ENCODE measurements at regions not wholly inside any gene's neighbourhood (a gene's known extent, or its start where the extent isn't known, plus 50 kb on each side); places are given as distances from the start of the nearest gene placed in this dataset.

DNA sequence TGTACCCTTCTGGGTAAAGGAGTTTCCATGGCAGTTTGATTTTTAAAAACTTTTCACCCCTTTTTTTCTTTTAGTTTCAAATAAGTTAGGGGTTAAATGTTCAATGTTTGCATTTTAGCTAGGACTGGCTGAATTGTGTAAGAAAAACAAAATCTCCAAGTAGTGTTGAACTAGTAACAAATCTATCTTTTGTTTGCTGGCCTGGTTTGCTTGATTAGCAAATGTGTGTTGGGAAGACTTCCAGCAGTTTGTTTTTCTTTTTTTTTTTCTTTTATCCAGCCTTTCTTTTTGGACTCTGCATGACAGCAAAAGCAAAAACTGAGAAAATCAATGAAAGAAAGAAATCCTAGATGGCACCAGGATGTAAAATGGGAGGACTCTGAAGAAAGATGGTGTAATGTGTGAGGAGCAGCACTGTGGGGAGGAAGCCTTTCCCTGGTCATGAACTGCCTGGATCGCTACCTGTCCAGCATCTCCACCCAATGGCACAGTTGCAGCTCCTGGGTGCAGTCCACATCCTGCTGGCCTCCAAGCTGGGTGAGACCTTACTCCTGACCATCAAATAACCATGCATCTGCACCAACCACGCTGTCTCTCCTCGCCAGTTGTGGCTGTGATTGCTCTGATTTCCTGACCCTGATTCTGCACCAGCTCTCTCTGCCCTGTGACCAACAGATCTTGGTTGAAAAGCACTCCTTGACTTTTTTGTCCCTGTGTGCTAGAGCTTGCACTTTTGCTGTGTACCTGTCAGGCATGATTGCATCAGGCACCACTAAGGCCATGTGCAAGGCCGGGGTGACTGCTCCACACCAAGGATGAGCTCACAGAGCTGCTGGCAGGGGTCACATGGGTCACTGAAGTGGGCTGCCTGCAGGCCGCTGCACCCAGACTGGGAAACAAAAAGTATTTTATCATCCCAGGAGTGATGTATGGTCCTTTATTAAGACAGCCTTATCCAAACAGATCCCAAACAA is 71.2 kb upstream of the ZNF236 start:
- H3K4me1 Mint-ChIP-seq, result no peaks in the 10 kb centered on the region
- no peaks in the 10 kb centered on the region for H3K79me1 ChIP-seq (ENCODE audit: insufficient read depth, low read depth, low read length, poor library complexity, severe bottlenecking)
- H2AFZ ChIP-seq (ENCODE audit: low read length), result no peak overlapping the region
- H3K4me1 ChIP-seq (ENCODE audit: insufficient read depth, low read length), result no peaks in the 10 kb centered on the region
- H3K9me3 ChIP-seq (ENCODE audit: control insufficient read depth, low read depth, low read length), result peaks cover 5% of the 10 kb centered on the region
- peaks cover 37 to 44% of the 10 kb centered on the region in 2 experiments for H3K9me3 Mint-ChIP-seq
- no peak overlapping the region for H3K4ac ChIP-seq (ENCODE audit: low read depth, low read length)
- no peaks in the 10 kb centered on the region for H3K23me2 ChIP-seq (ENCODE audit: insufficient read length, low read depth, low read length, poor library complexity, severe bottlenecking)
- H2BK120ac ChIP-seq (ENCODE audit: low read depth, low read length, poor library complexity, severe bottlenecking), result no peak overlapping the region
- no peak overlapping the region for H2AK5ac ChIP-seq (ENCODE audit: insufficient read length, low read length)
- H3K79me2 ChIP-seq (ENCODE audit: insufficient read depth, low read length), result no peaks in the 10 kb centered on the region
- H4K5ac ChIP-seq (ENCODE audit: insufficient read length, low read depth, low read length), result no peak overlapping the region
- no peak overlapping the region for H3K14ac ChIP-seq (ENCODE audit: insufficient read depth, low read length)
- no peaks in the 10 kb centered on the region for H3K27me3 ChIP-seq (ENCODE audit: insufficient read depth, low read length)
- H3K56ac ChIP-seq (ENCODE audit: insufficient read length, low read depth, low read length), result no peak overlapping the region
- H3K36me3 Mint-ChIP-seq (ENCODE audit: insufficient read depth in 1 of 3, low read depth in 3 of 3), result peaks cover 17 to 25% (median 23%) of the 10 kb centered on the region in 3 experiments
- WGBS (ENCODE audit: extremely low coverage, insufficient read length, low lambda C conversion rate), result no CpG with 5 or more reads among the region's 5 CpGs
- no peaks in the 10 kb centered on the region for H4K20me1 ChIP-seq (ENCODE audit: control insufficient read depth, insufficient read depth, insufficient read length)
- no peak overlapping the region for H3K27ac ChIP-seq (ENCODE audit: insufficient read length, low read depth, low read length)
- no peak overlapping the region for H3K18ac ChIP-seq (ENCODE audit: insufficient read length, low read depth, low read length)
- no peak overlapping the region for H3K9ac ChIP-seq (ENCODE audit: extremely low read depth, insufficient read length, low read length)
- H2BK20ac ChIP-seq (ENCODE audit: low read depth, low read length, poor library complexity, severe bottlenecking), result no peak overlapping the region
- H3K23ac ChIP-seq (ENCODE audit: insufficient read length, low read depth, low read length), result no peak overlapping the region
- TF ChIP-seq, protein P1, sequence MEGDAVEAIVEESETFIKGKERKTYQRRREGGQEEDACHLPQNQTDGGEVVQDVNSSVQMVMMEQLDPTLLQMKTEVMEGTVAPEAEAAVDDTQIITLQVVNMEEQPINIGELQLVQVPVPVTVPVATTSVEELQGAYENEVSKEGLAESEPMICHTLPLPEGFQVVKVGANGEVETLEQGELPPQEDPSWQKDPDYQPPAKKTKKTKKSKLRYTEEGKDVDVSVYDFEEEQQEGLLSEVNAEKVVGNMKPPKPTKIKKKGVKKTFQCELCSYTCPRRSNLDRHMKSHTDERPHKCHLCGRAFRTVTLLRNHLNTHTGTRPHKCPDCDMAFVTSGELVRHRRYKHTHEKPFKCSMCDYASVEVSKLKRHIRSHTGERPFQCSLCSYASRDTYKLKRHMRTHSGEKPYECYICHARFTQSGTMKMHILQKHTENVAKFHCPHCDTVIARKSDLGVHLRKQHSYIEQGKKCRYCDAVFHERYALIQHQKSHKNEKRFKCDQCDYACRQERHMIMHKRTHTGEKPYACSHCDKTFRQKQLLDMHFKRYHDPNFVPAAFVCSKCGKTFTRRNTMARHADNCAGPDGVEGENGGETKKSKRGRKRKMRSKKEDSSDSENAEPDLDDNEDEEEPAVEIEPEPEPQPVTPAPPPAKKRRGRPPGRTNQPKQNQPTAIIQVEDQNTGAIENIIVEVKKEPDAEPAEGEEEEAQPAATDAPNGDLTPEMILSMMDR (conservative IDR thresholded peaks at IDR 0.05), result no peak
- no peak overlapping the region for H3K4me3 Mint-ChIP-seq
- no peak overlapping the region for H4K8ac ChIP-seq (replicated peaks; ENCODE audit: insufficient read length, low read depth, low read length)
- H3K4me2 ChIP-seq (ENCODE audit: insufficient read depth, insufficient read length, low read length), result no peak overlapping the region
- no peaks in the 10 kb centered on the region for H3K27me3 Mint-ChIP-seq (ENCODE audit: low read depth)
- no peak for DNase-seq
- H2BK5ac ChIP-seq (ENCODE audit: insufficient read length, low read length), result no peak overlapping the region
- no peak overlapping the region for H3K27ac Mint-ChIP-seq
- H3T11ph ChIP-seq (ENCODE audit: low read length), result no peak overlapping the region
- H2BK12ac ChIP-seq (ENCODE audit: insufficient read length, low read depth, low read length), result no peak overlapping the region
- no peak overlapping the region for H2BK15ac ChIP-seq (ENCODE audit: low read depth, low read length)
- no peak overlapping the region for H4K91ac ChIP-seq (ENCODE audit: insufficient read length, low read depth, low read length)
